ENCODE measurements at regions not wholly inside any gene's neighbourhood (a gene's known extent, or its start where the extent isn't known, plus 50 kb on each side); places are given as distances from the start of the nearest gene placed in this dataset.
A peak's percentile ranks its signal among the peaks of the same experiment; 100 is the strongest.

DNA sequence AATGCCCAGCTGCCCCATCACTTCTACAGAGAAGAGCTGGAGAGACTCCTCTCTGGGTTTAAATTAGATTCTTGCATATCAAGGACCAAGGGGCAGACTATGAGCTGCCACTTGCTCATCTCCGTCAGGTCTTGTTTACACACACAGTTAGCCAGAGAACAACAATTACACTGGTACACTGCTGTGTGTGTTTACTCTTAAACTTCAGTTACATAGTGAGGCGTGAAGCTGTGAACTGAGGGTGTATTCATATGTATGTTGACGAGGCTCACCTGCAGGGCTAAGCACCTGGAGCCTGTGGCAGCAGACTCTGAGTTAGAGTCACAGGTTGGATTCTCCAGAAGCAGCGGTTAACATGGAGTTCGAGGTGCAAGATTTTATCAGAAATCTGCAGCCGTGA is 155.4 kb upstream of the ANKH start:
- Histone ChIP-seq H3F3A (ENCODE audit: insufficient read depth) (peaks cover 29% of the 10 kb centered on the region), H3K27me3 (replicated peaks; ENCODE audit: insufficient read depth) (peaks cover 15% of the 10 kb centered on the region; the same call in 1 of the 2 replicates), H3K36me3 (ENCODE audit: low read depth) (no peaks in the 10 kb centered on the region), H3K4me3 (no peak overlapping the region; the same call in 1 of the 2 replicates), H3K9me3 (ENCODE audit: low read depth) (no peaks in the 10 kb centered on the region), H2AFZ (no peak overlapping the region), H3K9ac (no peak overlapping the region), H3K27ac (no peak overlapping the region), H3K4me2 (ENCODE audit: unreplicated experiment) (peak overlapping the region; percentile 60), H3K4me1 (ENCODE audit: insufficient read depth) (peaks cover 34% of the 10 kb centered on the region), H3K9me2 (ENCODE audit: insufficient read depth) (no peaks in the 10 kb centered on the region), H4K20me1 (ENCODE audit: insufficient read depth) (no peaks in the 10 kb centered on the region), H3K79me2 (ENCODE audit: insufficient read depth) (no peaks in the 10 kb centered on the region)
- DNase-seq = no peak
- in situ Hi-C loops (cut with MboI) = no loop called here
- TF ChIP-seq EZH2 (IDR thresholded peaks at IDR 0.05; ENCODE audit: insufficient read depth, poor library complexity, severe bottlenecking) = no peak
- no peak for TF ChIP-seq EZH2phosphoT487 (IDR thresholded peaks at IDR 0.05; ENCODE audit: insufficient read depth, low read depth)
- WGBS, 2 experiments (ENCODE audit: low coverage in 1 of 2, low lambda C conversion rate in 2 of 2, missing lambda C conversion rate in 2 of 2) = 63 to 66% methylated on average over 6 of the region's 6 CpGs

DNA sequence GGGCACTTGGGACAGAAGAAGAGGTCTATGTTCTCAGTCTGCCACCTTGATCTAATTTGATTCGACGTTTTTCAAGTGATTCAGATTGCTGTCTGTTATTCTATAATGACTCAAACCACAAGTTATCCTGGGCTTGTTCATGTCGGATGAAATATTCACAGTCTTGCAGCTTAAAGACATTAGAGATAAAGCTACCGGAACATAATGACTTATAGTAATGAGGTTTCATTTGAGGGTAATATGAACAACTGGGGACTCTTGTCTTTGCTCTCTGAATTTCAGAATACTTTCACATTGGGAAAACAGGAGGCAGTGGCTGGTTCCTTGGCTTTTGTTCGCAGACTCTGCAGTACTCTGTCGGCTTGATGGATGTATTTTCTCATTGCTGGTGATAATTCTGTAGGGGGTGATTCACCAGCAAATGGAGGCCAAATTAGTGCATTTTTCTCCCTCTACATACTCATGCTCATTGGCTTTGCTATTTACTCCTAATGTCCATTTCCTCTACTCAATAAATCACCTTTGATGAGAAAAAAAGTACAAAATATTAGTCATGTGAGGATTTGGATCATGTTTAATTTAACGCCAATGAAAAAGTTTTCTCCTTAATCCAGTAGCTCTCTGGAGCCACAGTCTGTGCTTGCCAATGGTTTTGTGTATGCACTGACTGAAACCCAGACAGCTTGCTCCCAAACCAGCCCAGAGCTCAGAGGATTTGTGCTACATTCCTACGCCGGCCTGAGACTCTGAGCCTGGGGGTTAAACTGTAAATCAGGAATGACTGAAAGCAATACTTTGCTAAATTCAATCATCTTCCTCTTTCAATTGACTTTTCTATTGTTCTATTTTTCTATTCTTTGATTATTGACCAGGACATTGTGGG is 154.7 kb upstream of the ANKH start:
- DNase-seq = peak; percentile 68
- WGBS, 2 experiments (ENCODE audit: low coverage in 1 of 2, low lambda C conversion rate in 2 of 2, missing lambda C conversion rate in 2 of 2) = 26 to 28% methylated on average over 9 of the region's 9 CpGs
- H3F3A ChIP-seq (ENCODE audit: insufficient read depth) = peaks cover 34% of the 10 kb centered on the region
- TF ChIP-seq EZH2 (IDR thresholded peaks at IDR 0.05; ENCODE audit: insufficient read depth, poor library complexity, severe bottlenecking) (no peak), EZH2phosphoT487 (IDR thresholded peaks at IDR 0.05; ENCODE audit: insufficient read depth, low read depth) (0 out of 2 replicates have a peak, but pooled peaks have one; percentile 33)
- in situ Hi-C loops (cut with MboI) = no loop called here
- H3K9ac ChIP-seq = no peak overlapping the region
- no peaks in the 10 kb centered on the region for H4K20me1 ChIP-seq (ENCODE audit: insufficient read depth)
- no peaks in the 10 kb centered on the region for H3K9me2 ChIP-seq (ENCODE audit: insufficient read depth)
- H3K27me3 ChIP-seq (replicated peaks; ENCODE audit: insufficient read depth) = peaks cover 10% of the 10 kb centered on the region; the same call in 1 of the 2 replicates
- no peaks in the 10 kb centered on the region for H3K79me2 ChIP-seq (ENCODE audit: insufficient read depth)
- H3K4me2 ChIP-seq (ENCODE audit: unreplicated experiment) = peak overlapping the region; percentile 60
- H3K9me3 ChIP-seq (ENCODE audit: low read depth) = no peaks in the 10 kb centered on the region
- peak overlapping the region; percentile 49 for H3K4me3 ChIP-seq
- peak overlapping the region; percentile 22 for H3K27ac ChIP-seq
- peaks cover 39% of the 10 kb centered on the region for H3K4me1 ChIP-seq (ENCODE audit: insufficient read depth)
- H2AFZ ChIP-seq = no peak overlapping the region
- no peaks in the 10 kb centered on the region for H3K36me3 ChIP-seq (ENCODE audit: low read depth)

DNA sequence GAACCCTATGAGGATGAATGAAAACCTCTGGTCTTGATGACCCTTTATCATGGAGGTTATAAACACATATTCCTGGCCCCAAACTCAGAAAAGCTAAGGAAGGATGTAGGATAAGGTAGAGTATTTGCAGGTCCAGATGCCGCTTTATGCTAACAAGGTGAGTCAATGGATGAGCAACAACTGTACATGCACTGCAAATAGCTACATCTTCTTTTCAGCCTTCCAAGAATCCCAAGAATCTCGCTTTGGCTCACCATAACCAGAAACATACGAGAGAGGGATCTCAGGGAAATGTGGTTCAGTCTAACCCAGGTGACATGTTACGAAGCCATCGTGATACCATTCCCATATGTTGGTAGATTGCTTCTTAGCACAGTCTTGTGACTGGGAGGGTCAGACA is 152.3 kb upstream of the ANKH start:
- no peak overlapping the region for H2AFZ ChIP-seq
- H3K79me2 ChIP-seq (ENCODE audit: insufficient read depth) = no peaks in the 10 kb centered on the region
- no peaks in the 10 kb centered on the region for H3K9me2 ChIP-seq (ENCODE audit: insufficient read depth)
- no peaks in the 10 kb centered on the region for H3K36me3 ChIP-seq (ENCODE audit: low read depth)
- 81 to 86% methylated on average over 5 of the region's 5 CpGs for WGBS, 2 experiments (ENCODE audit: low coverage in 1 of 2, low lambda C conversion rate in 2 of 2, missing lambda C conversion rate in 2 of 2)
- TF ChIP-seq EZH2 (IDR thresholded peaks at IDR 0.05; ENCODE audit: insufficient read depth, poor library complexity, severe bottlenecking) = no peak
- TF ChIP-seq EZH2phosphoT487 (IDR thresholded peaks at IDR 0.05; ENCODE audit: insufficient read depth, low read depth) = no peak
- H3K27ac ChIP-seq = no peak overlapping the region
- no peak overlapping the region for H3K4me3 ChIP-seq
- DNase-seq = peak; percentile 43
- H3K4me1 ChIP-seq (ENCODE audit: insufficient read depth) = peaks cover 57% of the 10 kb centered on the region
- H4K20me1 ChIP-seq (ENCODE audit: insufficient read depth) = no peaks in the 10 kb centered on the region
- 0 out of 2 replicates have a peak, but pooled peaks cover 1% of the 10 kb centered on the region for H3K27me3 ChIP-seq (replicated peaks; ENCODE audit: insufficient read depth)
- no peak overlapping the region for H3K4me2 ChIP-seq (ENCODE audit: unreplicated experiment)
- no peak overlapping the region for H3K9ac ChIP-seq
- in situ Hi-C loops (cut with MboI) = no loop called here
- H3K9me3 ChIP-seq (ENCODE audit: low read depth) = no peaks in the 10 kb centered on the region
- H3F3A ChIP-seq (ENCODE audit: insufficient read depth) = peaks cover 55% of the 10 kb centered on the region

DNA sequence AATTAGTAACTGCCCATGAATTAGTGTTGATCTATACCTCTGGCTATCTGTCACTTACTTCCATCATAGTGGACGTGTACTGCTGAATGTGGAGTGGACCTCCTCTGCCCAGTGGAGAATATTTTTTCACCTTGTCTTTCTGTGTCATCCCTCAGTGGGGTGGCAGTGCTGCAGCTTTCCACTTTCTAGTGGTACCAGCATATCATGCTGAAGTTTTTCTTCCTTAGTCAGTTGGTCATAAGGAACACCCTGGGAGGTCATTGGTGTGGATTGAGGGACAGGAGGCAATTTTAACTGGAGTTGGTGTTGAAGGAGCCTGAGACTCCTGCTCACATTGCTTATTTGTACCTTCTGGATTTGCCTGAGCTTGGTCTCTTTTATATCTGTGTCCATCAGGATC is 151.7 kb upstream of the ANKH start:
- Histone ChIP-seq H3K4me3 (no peak overlapping the region), H2AFZ (no peak overlapping the region), H3K9me2 (ENCODE audit: insufficient read depth) (no peaks in the 10 kb centered on the region), H3K9ac (no peak overlapping the region), H4K20me1 (ENCODE audit: insufficient read depth) (no peaks in the 10 kb centered on the region), H3K27ac (no peak overlapping the region), H3K4me2 (ENCODE audit: unreplicated experiment) (no peak overlapping the region), H3F3A (ENCODE audit: insufficient read depth) (peaks cover 55% of the 10 kb centered on the region), H3K9me3 (ENCODE audit: low read depth) (no peaks in the 10 kb centered on the region), H3K36me3 (ENCODE audit: low read depth) (no peaks in the 10 kb centered on the region), H3K79me2 (ENCODE audit: insufficient read depth) (no peaks in the 10 kb centered on the region), H3K27me3 (replicated peaks; ENCODE audit: insufficient read depth) (no peaks in the 10 kb centered on the region), H3K4me1 (ENCODE audit: insufficient read depth) (peaks cover 61% of the 10 kb centered on the region)
- in situ Hi-C loops (cut with MboI) = no loop called here
- no peak for TF ChIP-seq EZH2phosphoT487 (IDR thresholded peaks at IDR 0.05; ENCODE audit: insufficient read depth, low read depth)
- TF ChIP-seq EZH2 (IDR thresholded peaks at IDR 0.05; ENCODE audit: insufficient read depth, poor library complexity, severe bottlenecking) = no peak
- WGBS, 2 experiments (ENCODE audit: low coverage in 1 of 2, low lambda C conversion rate in 2 of 2, missing lambda C conversion rate in 2 of 2) = 95 to 97% methylated on average over 1 of the region's 1 CpG
- DNase-seq = no peak
